IMR-90 (cell line): ENCODE measurements at regions not wholly inside any gene's neighbourhood (a gene's known extent, or its start where the extent isn't known, plus 50 kb on each side); places are given as distances from the start of the nearest gene placed in this dataset.

Source experiments
- BHLHE40 ChIP-seq: fragments of 150-350 bp; IDR thresholded peaks from 2 replicates; pipeline ENCODE4 v1.6.1; 2016; ENCODE audit warnings: mild to moderate bottlenecking, low read depth, low read length
- CEBPB ChIP-seq: IDR thresholded peaks from 2 replicates; pipeline ENCODE4 v1.6.1; 2012; ENCODE audit warnings: low read depth, low read length, improper control_type of control experiment
- CTCF ChIP-seq: conservative IDR thresholded peaks from 2 replicates; pipeline ENCODE4 v1.5.1; 2012; ENCODE audit warnings: mild to moderate bottlenecking, low read depth, low read length, improper control_type of control experiment
- ELK1 ChIP-seq: fragments of 150-350 bp; IDR thresholded peaks from 2 replicates; pipeline ENCODE4 v1.6.1; 2016; ENCODE audit warnings: low read depth, mild to moderate bottlenecking, low read length, moderate library complexity, borderline replicate concordance
- FOS ChIP-seq: fragments of 150-350 bp; IDR thresholded peaks from 2 replicates; pipeline ENCODE4 v1.6.1; 2016; ENCODE audit warnings: low read depth, low read length
- MAFK ChIP-seq: IDR thresholded peaks from 2 replicates; pipeline ENCODE4 v1.6.1; 2012; ENCODE audit warnings: low read depth, low read length, improper control_type of control experiment
- POLR2A ChIP-seq: IDR thresholded peaks from 2 replicates; pipeline ENCODE4 v1.6.1; 2012; ENCODE audit warnings: mild to moderate bottlenecking, low read depth, low read length
- RAD21 ChIP-seq: IDR thresholded peaks from 2 replicates; pipeline ENCODE4 v1.6.1; 2012; ENCODE audit warnings: low read length, improper control_type of control experiment

GRCh38 chr1:209158851-209159250 is 424.7 kb upstream of the CAMK1G start:
- TF ChIP-seq CTCF (no peak), RAD21 (no peak), CEBPB (no peak), POLR2A (no peak), FOS (no peak), BHLHE40 (no peak), ELK1 (no peak), MAFK (no peak)
